ENCODE measurements at regions not wholly inside any gene's neighbourhood (a gene's known extent, or its start where the extent isn't known, plus 50 kb on each side); places are given as distances from the start of the nearest gene placed in this dataset.

GRCh38 chr7:53675835-53676234 lies 640.4 kb downstream of the POM121L12 start:
- Histone ChIP-seq H2AFZ (ENCODE audit: low read length) (no peak overlapping the region), H3K4me1 (ENCODE audit: insufficient read depth, low read length) (no peaks in the 10 kb centered on the region), H4K20me1 (ENCODE audit: insufficient read depth, low read length) (no peaks in the 10 kb centered on the region), H3K27ac (ENCODE audit: extremely low read length, insufficient read depth, low read length) (no peak overlapping the region), H3K79me2 (ENCODE audit: insufficient read depth, low read length) (no peaks in the 10 kb centered on the region), H3K9ac (ENCODE audit: insufficient read depth, low read depth, low read length) (no peak overlapping the region), H3K4me3 (replicated peaks in 1 of 3; ENCODE audit: insufficient read depth in 1 of 3, low read depth in 2 of 3, low read length in 3 of 3) (no peak overlapping the region), H3K9me3 (ENCODE audit: low read length) (peaks cover 81% of the 10 kb centered on the region), H3K27me3 (ENCODE audit: control insufficient read depth in 1 of 2, insufficient read depth in 2 of 2, low read length in 2 of 2) (no peaks in the 10 kb centered on the region), H3K4me2 (ENCODE audit: low read depth, low read length) (no peak overlapping the region), H3K36me3 (replicated peaks in 1 of 2; ENCODE audit: control insufficient read depth in 1 of 2, insufficient read depth in 2 of 2, low read length in 2 of 2) (no peaks in the 10 kb centered on the region)
- no peak for FAIRE-seq
- no peak for TF ChIP-seq ZNF776 (CRISPR knock-in tag; IDR thresholded peaks at IDR 0.05)
- TF ChIP-seq TRIM22 (IDR thresholded peaks at IDR 0.05): no peak
- TF ChIP-seq HNRNPL (IDR thresholded peaks at IDR 0.05; ENCODE audit: low read depth, low read length): no peak
- TF ChIP-seq ZNF431 (CRISPR knock-in tag; IDR thresholded peaks at IDR 0.05; ENCODE audit: borderline replicate concordance, low read depth): no peak
- no peak for TF ChIP-seq NBN (conservative IDR thresholded peaks at IDR 0.05)
- no peak for TF ChIP-seq THAP11 (CRISPR knock-in tag; IDR thresholded peaks at IDR 0.05)
- TF ChIP-seq CBFB (CRISPR knock-in tag; IDR thresholded peaks at IDR 0.05): no peak
- no peak for TF ChIP-seq MYC (CRISPR knock-in tag; IDR thresholded peaks at IDR 0.05; ENCODE audit: borderline replicate concordance)
- TF ChIP-seq SSRP1 (CRISPR knock-in tag; IDR thresholded peaks at IDR 0.05): no peak
- TF ChIP-seq USF2 (IDR thresholded peaks at IDR 0.05; ENCODE audit: low read depth, low read length): no peak
- no peak for TF ChIP-seq USF2 (CRISPR knock-in tag; IDR thresholded peaks at IDR 0.05; ENCODE audit: borderline replicate concordance)
- no peak for TF ChIP-seq KDM1A (CRISPR knock-in tag; IDR thresholded peaks at IDR 0.05)
- TF ChIP-seq MLX (CRISPR knock-in tag; IDR thresholded peaks at IDR 0.05): no peak
- TF ChIP-seq HOXA3 (CRISPR knock-in tag; IDR thresholded peaks at IDR 0.05): no peak
- no peak for TF ChIP-seq MIER3 (CRISPR knock-in tag; IDR thresholded peaks at IDR 0.05; ENCODE audit: borderline replicate concordance)
- no peak for TF ChIP-seq ZNF20 (CRISPR knock-in tag; IDR thresholded peaks at IDR 0.05)
- in situ Hi-C loops (cut with HindIII; ENCODE audit: extremely low pct_ligation_motif_present, low pct_unique_long_range_greater_than_20kb) (no loop called here), intact Hi-C loops (cut with micrococcal nuclease; ENCODE audit: unreplicated experiment) (no loop called here)
- BruUV-seq (replicated peaks): no TSS peak
- DNase-seq (ENCODE audit: low spot score): no peak
- WGBS (ENCODE audit: low lambda C conversion rate): 36% methylated on average over 1 of the region's 1 CpG
- ATAC-seq: no peak
- ChIA-PET POLR2A (no interaction called here), CTCF (ENCODE audit: low intra/inter-chr PET ratio, low total read pairs) (no interaction called here)
